HG03139 (cell line): ENCODE measurements at regions not wholly inside any gene's neighbourhood (a gene's known extent, or its start where the extent isn't known, plus 50 kb on each side); places are given as distances from the start of the nearest gene placed in this dataset.
A peak's percentile ranks its signal among the peaks of the same experiment; 100 is the strongest.
"Not testable (repeated sequence)": the region's sequence is repeated elsewhere in the genome, so short reads cannot be mapped to it uniquely, and the experiment has no call there.

Experiments
- ATAC-seq: cut with Tn5 transposase; IDR thresholded peaks from one replicate; pipeline ENCODE4 v1.9.1; 2021; ENCODE audit not compliant: unreplicated experiment

DNA sequence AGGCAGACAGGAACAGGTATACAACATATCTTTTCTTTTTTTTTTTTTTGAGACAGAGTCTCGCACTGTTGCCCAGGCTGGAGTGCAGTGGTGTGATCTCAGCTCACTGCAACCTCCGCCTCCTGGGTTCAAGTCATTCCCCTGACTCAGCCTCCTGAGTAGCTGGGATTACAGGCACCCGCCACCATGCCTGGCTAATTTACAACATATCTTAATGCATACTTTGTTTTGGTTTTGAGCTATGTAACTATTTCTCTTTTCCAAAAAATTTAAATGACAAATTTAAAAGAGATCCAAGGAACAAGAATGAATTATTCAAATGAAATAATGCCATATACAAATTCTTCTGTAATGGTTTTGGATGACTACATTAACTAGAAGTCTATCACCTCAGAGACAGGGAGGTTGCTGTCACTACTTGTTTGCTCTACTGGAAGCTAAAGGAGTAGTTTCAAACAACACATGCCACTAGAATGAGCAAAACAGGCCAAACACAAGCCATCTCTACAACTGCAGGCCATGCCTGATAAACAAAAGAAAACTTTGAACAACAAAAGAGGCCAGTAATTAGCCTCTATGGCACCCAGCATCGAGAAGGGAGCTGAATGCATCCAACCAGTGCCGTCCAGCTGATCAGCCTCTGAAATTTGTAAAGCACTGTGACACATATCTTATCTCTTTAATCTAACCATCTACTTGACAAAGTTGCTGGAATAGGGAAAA, 133.6 kb upstream of the VOPP1 start:
- ATAC-seq: not testable (repeated sequence)

DNA sequence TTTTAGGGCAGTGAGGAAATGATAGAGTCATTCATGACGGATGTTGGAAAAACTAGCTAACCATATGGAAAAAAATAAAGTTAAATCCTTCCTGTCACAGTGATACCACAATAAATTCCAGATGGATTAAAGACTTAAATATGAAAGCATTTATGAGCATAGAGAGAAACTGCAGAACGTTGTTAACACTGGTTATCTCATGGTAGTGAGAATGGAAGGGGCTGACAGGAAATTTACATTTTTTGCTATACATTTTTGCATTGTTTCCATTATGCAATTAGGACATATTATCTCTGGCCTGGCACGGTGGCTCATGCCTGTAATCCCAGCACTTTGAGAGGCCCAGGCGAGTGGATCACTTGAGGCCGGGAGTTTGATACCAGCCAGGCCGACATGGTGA, 130.5 kb upstream of the VOPP1 start:
- ATAC-seq: not testable (repeated sequence)

DNA sequence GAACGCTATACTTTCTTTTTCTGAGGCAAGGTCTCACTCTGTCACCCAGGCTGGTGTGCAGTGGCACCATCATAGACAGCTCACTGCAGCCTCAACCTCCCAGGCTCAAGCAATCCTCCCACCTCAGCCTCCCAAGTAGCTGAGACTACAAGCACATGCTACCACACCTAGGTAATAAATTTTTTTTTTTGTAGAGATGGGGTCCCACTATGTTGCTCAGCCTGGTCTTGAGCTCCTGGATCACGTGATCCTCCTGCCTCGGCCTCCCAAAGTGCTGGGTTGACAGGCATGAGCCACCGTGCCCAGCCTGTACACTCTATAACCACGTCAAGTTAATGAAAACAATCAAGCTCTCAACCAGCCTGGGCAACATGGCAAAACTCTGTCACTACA, 127.1 kb upstream of the VOPP1 start:
- ATAC-seq: not testable (repeated sequence)

DNA sequence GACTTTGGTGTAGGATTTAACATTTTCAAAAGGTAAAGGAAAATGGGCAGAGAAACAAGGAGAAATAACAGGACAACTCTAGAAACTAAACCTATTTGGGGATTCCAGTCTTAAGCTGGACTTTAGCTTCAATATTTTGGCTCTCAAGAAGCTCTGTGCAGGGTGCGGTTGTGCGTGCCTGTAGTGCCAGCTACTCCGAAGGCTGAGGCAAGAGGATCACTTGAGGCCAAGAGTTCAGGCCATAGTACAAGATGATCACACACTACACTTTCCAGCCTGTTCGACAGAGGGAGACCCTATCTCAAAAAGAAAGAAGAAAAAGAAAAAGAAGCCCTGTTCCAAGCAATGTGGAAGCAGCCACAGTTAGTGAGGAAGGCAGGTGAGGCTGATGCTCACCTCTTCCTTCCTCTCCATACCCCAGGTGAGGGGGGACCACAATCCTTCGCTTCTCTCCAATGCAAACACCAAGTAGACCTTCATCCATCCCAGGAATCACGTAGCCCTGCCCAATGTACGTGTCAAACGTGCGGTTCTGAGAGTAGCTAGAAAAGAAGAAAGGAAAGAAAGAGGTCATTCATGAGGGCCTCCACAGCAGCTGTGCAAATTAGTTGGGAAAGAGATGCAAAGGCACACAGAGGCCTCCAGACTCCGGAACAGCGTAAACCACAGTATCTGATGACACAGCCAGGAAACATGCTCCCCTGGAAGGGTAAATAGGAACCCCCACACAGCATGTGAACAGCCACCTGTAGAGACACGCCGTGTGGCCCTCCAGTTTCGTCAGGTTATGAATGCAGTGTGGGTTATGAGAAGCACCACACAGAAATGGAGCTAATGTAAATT, 126.5 kb upstream of the VOPP1 start:
- ATAC-seq: peak; percentile 75

DNA sequence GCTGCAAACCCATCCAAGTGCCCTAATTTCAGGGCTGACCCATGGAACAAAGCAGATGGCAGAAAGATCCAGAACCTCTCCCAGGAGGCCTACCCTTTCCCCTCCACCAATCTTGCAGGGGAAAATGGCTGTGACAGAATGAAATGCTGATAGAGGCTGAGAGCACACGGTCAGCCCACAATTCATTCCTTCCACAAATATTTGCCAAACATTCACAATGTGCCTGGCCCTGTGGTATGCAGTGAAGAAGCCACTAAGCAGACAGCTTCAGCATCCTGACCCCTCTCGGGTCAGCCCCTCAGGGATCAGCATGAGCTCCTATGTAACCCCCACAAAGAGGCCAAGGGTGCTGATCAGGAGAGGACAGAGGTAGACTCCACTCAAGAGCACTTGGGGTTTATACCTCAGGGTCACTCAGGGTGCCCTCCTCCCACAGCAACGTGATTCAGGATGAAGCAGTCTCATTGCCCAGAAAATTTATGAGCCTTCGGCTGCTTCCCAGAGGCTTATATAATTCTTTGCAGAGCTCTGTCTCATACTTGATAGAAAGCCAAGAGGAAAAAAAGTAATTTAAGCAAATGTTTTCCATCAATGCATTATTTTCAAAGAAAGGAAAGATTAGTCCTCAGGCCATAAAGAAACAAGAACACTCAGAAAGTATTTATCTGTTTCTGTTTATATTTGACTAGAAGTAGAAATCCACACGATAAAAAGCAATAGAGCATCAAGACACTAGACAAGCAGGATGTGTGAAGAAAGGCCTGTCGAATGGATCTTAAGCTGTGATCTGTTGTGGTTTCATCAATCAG, 123.8 kb upstream of the VOPP1 start:
- ATAC-seq: not testable (repeated sequence)

DNA sequence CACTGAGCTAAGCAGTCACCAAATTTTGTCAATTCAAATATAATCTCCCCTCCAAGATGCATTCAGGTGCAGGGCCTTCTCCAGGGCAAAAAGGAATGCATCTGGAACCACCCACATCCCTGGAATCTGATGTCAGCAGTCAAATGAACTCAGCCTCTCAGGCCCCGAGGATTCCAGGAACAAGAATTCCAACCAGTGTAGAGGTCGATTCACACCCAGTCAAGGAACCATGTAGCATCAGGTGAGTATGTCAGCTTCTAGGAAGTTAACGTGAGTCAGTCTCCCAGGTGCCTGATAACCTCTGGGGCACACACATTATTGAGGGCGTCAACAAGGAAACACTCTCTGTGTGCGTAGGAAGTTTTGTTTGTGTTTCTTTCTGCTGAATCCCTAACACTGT, 122.2 kb upstream of the VOPP1 start:
- ATAC-seq: not testable (repeated sequence)

DNA sequence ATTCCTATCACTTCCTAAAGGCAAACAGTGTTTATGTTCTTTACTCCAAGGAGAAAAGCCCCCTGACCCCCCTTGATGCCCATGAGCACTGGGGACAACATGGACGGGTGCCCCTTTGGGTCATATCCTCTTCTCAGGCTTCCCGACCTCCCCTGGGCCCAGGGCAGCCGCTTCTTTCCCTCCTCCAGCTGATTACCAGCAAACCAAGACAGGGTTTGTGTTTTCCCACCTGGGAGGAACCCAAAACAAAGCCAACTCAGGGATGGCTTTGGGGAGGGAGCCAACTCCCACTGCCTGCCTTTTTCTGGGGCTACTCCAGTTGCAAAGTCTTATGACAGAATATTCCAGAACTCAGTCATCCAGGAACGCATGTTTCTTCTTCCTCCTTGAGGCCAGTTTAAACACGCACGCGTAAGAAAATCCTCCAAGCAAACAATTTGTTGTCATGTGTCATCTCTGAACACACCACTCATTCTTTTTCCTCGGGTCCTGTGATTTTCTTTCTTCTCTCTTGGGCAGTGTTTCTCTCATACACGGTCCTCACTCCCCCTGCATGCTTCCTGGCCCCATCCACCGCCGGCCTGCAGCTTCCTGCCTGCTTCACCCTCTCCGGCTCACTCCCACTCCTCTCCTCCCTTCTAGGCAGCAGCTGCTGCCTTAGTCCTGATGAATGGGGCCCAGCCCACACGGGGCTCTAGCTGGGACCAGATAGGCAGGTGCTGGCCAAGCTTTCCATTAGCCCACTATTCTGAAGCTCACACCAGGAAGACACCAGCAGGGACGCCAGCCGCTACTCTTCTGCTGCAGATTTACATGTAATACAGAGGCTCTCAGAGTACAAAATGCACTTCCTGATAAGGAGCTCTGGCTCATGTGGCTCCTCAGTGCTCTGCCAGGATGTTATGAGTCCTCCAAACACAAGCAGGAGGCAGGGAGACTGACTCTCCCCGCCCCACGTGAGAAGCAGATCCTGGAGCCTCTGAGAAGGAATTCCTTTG, 116.7 kb upstream of the VOPP1 start:
- ATAC-seq: not testable (repeated sequence)

DNA sequence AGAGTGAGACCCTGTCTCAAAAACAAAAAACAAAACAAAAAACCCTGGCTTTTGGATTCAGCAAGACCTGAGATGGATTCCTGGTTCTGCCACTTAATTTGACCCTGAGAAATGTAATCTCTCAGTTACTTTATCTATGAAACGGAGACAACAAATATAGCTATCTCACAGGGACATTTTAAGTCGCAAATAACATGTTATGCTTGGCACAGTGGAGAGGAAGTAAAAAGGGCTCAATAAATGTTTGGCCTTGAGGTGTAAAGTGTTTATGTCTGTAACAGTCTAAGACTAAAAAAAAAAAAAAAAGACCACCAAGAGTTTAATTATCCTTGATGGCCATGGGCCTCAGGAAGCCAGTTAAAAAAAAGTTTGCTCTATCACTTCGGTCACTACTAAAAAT, 116.0 kb upstream of the VOPP1 start:
- not testable (repeated sequence) for ATAC-seq

DNA sequence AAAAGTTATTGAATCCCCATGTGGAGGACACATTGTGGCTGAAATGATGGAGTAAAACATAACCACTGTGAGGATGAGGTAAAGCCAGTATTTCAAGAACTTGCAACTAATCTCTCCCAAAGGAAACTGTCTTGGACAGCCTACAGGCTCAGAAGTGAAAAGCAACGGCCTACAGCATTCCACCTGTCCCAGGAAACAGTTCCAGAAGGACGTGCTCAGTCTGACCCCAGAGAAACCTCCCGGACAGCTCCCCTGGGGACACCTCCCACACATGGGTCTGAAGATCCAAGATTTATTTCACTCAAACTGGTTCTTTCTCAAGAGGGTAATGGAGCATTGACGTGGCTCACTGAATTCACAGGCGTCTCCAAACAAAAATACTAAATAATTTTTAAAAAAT, 115.0 kb upstream of the VOPP1 start:
- not testable (repeated sequence) for ATAC-seq

DNA sequence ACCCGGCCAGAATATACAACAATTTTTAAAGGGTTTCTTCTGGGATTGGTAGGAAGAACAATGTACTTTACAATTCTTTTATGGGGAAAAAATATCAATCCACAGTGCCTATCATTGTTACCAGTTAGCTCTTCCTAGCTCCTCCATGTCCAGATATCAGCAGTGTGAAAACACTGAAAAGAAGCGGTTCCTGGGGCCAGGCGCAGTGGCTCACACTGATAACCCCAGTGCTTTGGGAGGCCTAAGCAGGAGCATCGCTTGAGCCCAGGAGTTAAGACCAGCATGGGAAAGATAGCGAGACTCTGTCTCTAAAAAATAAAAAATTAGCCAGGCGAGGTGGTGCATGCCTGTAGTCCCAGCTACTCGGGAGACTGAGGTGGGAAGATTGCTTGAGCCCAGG, 114.5 kb upstream of the VOPP1 start:
- ATAC-seq: not testable (repeated sequence)

DNA sequence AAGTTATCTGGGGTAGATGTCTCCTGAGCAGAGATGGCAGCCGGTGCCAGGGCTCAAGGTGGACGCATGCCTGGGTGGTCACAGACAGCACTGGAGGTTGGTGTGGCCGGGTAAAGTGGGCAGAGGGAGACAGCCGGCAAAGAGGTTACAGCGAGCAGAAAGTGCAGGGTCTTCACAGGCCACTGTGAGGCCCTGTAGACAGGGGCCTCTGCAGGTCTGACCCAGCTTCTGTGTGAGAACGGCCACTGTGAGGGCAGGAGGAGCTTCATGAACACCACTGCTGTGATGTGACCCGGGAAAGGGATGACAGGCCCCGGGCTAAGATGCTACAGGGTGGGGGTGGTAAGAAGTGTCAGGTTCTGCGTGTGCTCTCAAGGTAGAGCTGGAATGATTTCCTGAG, 111.2 kb upstream of the VOPP1 start:
- ATAC-seq: not testable (repeated sequence)

DNA sequence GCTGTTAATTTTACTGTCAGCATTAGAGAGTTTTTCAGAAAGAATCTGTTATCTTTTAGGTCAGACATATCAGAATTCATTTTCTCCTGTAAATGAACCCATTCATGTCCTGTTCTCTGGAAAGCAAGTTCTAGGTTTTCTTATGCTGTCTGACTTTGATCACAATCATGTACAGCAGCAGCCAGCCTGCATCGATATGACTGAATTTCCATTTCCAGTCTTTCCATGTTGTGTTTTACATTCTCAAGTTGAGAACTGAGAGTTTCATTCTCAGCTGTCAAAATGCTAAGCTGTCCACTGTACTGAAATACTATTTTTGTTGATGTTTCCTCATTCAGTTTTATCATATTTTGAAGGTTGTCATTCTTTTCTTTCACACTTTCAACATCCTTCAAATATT, 103.3 kb upstream of the VOPP1 start:
- not testable (repeated sequence) for ATAC-seq

DNA sequence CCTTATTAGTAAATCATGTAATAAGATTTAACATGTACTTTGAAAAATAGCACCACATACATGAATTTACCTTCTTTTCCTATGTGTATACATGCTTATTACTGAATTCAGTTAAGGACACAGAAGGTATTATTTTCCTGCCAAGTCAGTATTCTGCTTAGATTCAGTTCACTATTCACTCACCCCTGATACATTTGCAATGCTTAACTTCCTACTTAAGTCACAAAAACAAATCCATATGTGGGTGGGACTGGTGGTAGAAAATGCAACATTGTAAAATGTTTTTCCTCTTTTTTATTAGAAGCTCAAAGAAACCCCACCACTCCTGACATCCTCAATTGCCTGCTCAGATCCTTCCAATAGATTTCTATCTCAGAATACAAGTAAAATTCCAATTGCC, 101.2 kb upstream of the VOPP1 start:
- not testable (repeated sequence) for ATAC-seq

DNA sequence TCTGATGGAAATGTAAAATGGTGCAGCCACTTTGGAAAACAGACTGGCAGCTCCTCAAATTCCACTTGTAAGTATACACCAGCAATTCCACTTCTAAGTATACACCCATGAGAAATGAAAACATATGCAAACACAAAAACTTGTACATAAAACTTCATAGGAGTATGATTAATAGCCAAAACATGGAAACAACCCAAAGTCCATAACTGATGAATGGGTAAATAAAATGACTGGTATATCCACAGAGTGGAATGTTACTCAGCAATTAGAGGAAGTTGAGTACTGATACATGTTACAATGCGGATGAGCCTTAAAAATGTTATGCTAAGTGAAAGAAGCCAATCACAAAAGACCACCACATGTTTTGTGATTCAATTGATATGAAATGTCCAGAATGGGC, 99.8 kb upstream of the VOPP1 start:
- not testable (repeated sequence) for ATAC-seq

DNA sequence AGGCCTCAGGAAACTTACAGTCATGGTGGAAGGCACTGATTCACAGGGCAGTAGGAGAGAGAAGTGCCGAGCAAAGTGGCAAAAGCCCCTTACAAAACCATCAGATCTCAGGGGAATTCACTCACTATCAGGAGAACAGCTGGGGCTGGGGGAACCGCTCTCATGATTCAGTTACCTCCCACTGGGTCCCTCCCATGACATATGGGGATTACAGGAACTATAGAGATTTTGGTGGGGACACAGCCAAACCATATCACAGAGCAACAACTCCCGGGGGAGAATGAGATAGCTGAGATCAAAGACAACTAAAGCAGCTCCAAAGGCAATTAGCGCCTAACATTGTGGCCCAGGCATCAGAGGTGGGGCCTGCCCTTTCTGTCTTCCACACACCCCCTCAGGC, 85.4 kb upstream of the VOPP1 start:
- no peak for ATAC-seq

DNA sequence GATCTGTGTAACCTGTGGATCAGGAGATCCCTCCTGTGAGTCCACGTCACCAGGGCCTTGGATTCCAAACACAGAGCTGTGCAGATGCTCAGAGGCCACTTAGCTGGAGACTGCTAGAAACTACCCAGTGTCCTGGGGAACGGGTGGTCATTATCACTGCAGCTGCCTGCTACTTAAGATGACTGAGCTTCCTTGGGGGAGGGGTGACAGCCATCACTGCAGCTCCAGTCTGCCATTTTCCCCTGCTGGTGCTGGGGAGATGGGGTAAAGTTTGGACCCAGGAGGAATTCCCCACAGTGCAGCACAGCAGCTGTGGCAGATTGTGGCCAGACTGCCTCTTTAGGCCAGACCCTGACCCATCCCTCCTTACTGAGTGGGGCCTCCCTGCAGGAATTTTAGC, 78.8 kb upstream of the VOPP1 start:
- ATAC-seq: no peak

DNA sequence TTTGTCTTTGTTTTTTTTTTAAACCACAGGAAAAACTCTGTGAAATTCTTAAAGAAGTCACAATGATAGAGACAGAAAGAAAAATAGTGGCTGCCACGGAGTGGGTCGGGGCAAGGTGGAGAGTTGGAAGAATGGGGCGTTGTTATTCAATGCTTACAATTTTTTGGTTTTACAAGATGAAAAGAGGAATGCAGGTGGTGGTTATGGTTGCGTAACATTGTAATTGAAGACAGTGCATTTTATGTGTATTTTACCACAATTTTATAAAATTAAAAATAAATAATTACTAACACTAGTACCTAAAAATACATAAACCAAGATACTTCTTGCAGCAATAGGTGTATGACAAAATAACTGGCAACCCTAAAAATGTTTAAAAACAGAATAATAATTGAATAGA, 76.9 kb upstream of the VOPP1 start:
- no peak for ATAC-seq

DNA sequence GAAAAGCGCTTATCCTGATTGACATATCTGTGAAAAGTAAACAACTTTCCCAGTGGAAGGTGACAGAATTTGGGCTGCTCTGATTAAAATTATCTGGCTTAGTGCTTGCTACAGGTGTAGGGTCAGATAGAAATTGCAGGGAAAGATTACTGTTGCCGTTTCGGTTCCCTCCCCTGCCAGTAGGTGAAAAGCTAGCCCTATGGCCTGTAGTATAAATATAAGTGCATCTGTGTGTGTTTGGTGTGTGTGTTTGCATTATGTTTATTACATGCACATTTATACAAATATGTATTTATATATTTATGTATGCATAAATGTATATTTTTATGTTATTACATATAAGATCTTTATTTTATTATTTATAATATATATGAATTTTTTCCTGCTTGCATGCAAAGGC, 72.3 kb upstream of the VOPP1 start:
- no peak for ATAC-seq

DNA sequence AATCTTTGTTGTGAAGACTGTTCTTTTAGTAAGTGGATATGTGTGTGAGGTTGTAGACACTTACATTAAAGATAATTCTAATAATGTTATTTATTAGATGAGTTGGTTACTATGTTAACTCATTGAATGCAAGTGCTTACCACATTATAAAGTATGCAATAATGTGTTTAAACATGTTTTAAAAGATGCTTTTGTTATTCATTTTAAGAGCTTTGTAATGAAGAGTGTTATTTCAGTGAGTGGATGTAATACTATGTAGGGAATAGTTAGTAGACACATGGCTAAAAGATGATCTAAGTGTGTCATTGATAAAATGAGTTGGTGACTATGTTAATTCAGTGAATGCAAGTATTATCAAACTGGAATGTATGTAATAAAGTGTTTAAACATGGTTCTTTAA, 70.0 kb upstream of the VOPP1 start:
- no peak for ATAC-seq

DNA sequence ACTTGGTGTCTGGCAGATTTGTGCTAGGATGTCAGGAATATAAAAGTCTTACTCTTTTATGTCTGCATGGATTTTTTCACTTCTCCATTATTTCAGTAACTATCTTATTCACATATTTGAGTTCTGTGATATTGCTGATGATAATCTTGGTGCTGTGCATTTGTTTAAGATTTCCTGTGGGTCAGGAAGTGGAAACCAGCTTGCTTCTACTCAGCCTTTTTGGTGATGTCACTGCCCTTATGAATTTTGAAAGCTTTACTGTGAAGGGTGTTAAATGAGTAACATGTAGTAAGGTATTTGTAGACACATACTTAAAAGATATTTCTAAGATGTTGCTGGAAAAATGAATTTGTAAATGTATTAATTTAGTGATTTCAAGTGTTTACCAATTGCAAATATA, 69.5 kb upstream of the VOPP1 start:
- peak; percentile 81 for ATAC-seq
